CD14-positive monocyte (primary cell): ENCODE measurements at regions not wholly inside any gene's neighbourhood (a gene's known extent, or its start where the extent isn't known, plus 50 kb on each side); places are given as distances from the start of the nearest gene placed in this dataset.

Experiments
- DNase-seq, 3 donors: peaks; one replicate each; pipeline ENCODE4 v3.0.0-alpha.2; 2011 to 2022
- H2AFZ ChIP-seq: 2 replicates; pipeline ENCODE4 v1.6.0; 2012; ENCODE audit warnings: mild to moderate bottlenecking, low read depth, low read length, inconsistent platforms; ENCODE audit not compliant: insufficient read depth, poor library complexity, severe bottlenecking
- H3K27ac ChIP-seq, 2 donors: 1 replicate in 1 of 2; 2 replicates in 1 of 2; pipeline ENCODE4 v1.5.1; 2012 to 2013; ENCODE audit warnings: low read length in 2 of 2, control low read depth in 1 of 2, inconsistent platforms in 1 of 2, low read depth in 1 of 2, mild to moderate bottlenecking in 1 of 2
- H3K27me3 ChIP-seq, 2 donors: one replicate each; pipeline versions ENCODE4 v1.6.0 to v1.6.1; 2011 to 2013; ENCODE audit warnings: low read length in 2 of 2; ENCODE audit not compliant: control insufficient read depth in 2 of 2, insufficient read depth in 2 of 2
- H3K36me3 ChIP-seq, 2 donors: replicated peaks in 1 of 2; 1 replicate in 1 of 2; 2 replicates in 1 of 2; pipeline versions ENCODE4 v1.5.1 to v1.6.1; 2012 to 2013; ENCODE audit warnings: low read length in 2 of 2, control low read depth in 1 of 2, inconsistent platforms in 1 of 2, mild to moderate bottlenecking in 1 of 2; ENCODE audit not compliant: insufficient read depth in 2 of 2, control insufficient read depth in 1 of 2
- H3K4me1 ChIP-seq, 2 donors: 1 replicate in 1 of 2; 2 replicates in 1 of 2; pipeline versions ENCODE4 v1.5.1 to v1.6.1; 2012 to 2013; ENCODE audit warnings: low read length in 2 of 2, control low read depth in 1 of 2, inconsistent platforms in 1 of 2, mild to moderate bottlenecking in 1 of 2, moderate library complexity in 1 of 2; ENCODE audit not compliant: insufficient read depth in 2 of 2, control insufficient read depth in 1 of 2
- H3K4me2 ChIP-seq: replicated peaks from 2 replicates; pipeline ENCODE3; 2012; ENCODE audit warnings: low read length, moderate library complexity, mild to moderate bottlenecking; ENCODE audit not compliant: poor library complexity, severe bottlenecking; ENCODE audit errors: extremely low read depth
- H3K4me3 ChIP-seq, 3 experiments: fragments of 200-600 bp in 1 of 3; sonication (generic) in 1 of 3; replicated peaks in 1 of 3; 1 replicate in 2 of 3; 2 replicates in 1 of 3; pipeline ENCODE4 v1.5.1; 2011 to 2013; ENCODE audit warnings: low read length in 3 of 3, mild to moderate bottlenecking in 3 of 3, control low read depth in 2 of 3, low read depth in 2 of 3, inconsistent platforms in 1 of 3, moderate library complexity in 1 of 3
- H3K79me2 ChIP-seq: 2 replicates; pipeline ENCODE4 v1.6.0; 2012; ENCODE audit warnings: mild to moderate bottlenecking, control low read depth, inconsistent platforms, low read length, moderate library complexity; ENCODE audit not compliant: insufficient read depth
- H3K9ac ChIP-seq: 2 replicates; pipeline ENCODE4 v1.6.0; 2017; ENCODE audit warnings: low read length, mild to moderate bottlenecking; ENCODE audit not compliant: insufficient read depth, poor library complexity, severe bottlenecking
- H3K9me3 ChIP-seq, 2 donors: replicated peaks in 1 of 2; 1 replicate in 1 of 2; 2 replicates in 1 of 2; pipeline versions ENCODE4 v1.5.1 to v1.6.1; 2012 to 2013; ENCODE audit warnings: low read length in 2 of 2, control low read depth in 1 of 2; ENCODE audit not compliant: control insufficient read depth in 1 of 2, insufficient read depth in 1 of 2
- H4K20me1 ChIP-seq: 2 replicates; pipeline ENCODE4 v1.6.0; 2012; ENCODE audit warnings: mild to moderate bottlenecking, low read length, control low read depth, moderate library complexity; ENCODE audit not compliant: insufficient read depth
- H3K27ac Mint-ChIP-seq, 7 donors: one replicate each; pipeline ENCODE4 v1.8.0; 2020; ENCODE audit warnings: mild to moderate bottlenecking in 7 of 7, mixed read lengths in 7 of 7, moderate library complexity in 6 of 7, inconsistent platforms in 2 of 7
- H3K27me3 Mint-ChIP-seq, 3 donors: one replicate each; pipeline ENCODE4 v1.8.0; 2021 to 2022; ENCODE audit warnings: low read depth in 3 of 3, mild to moderate bottlenecking in 3 of 3, mixed read lengths in 3 of 3, moderate library complexity in 3 of 3, inconsistent platforms in 1 of 3
- H3K36me3 Mint-ChIP-seq, 2 donors: one replicate each; pipeline ENCODE4 v1.8.0; 2020; ENCODE audit warnings: mixed read lengths in 2 of 2, inconsistent platforms in 1 of 2, mild to moderate bottlenecking in 1 of 2
- H3K4me1 Mint-ChIP-seq: one replicate; pipeline ENCODE4 v1.8.0; 2020; ENCODE audit warnings: mild to moderate bottlenecking, mixed read lengths
- H3K4me3 Mint-ChIP-seq, 2 donors: one replicate each; pipeline ENCODE4 v1.8.0; 2020; ENCODE audit warnings: mild to moderate bottlenecking in 2 of 2, mixed read lengths in 2 of 2, moderate library complexity in 1 of 2
- H3K9me3 Mint-ChIP-seq, 7 donors: one replicate each; pipeline ENCODE4 v1.8.0; 2020 to 2022; ENCODE audit warnings: mixed read lengths in 7 of 7, mild to moderate bottlenecking in 6 of 7, moderate library complexity in 6 of 7, inconsistent platforms in 2 of 7
- WGBS: methylation state at CpG from one replicate; pipeline ENCODE4 v1.1.5; 2013; ENCODE audit warnings: missing lambda C conversion rate; ENCODE audit not compliant: insufficient coverage; 5-methylcytosine and 5-hydroxymethylcytosine counted together
- intact Hi-C, 2 donors: fragments of 100-400 bp; cut with micrococcal nuclease; formaldehyde crosslinking; loops; one replicate each; pipeline versions ENCODE4 v1.15.0 to v1.15.1; 2023
- TF ChIP-seq, protein P1 (sequence below): fragments of 200-600 bp; IDR thresholded peaks from one replicate; pipeline ENCODE4 v1.8.0; 2022; ENCODE audit warnings: antibody characterized with exemption, mild to moderate bottlenecking

DNA sequence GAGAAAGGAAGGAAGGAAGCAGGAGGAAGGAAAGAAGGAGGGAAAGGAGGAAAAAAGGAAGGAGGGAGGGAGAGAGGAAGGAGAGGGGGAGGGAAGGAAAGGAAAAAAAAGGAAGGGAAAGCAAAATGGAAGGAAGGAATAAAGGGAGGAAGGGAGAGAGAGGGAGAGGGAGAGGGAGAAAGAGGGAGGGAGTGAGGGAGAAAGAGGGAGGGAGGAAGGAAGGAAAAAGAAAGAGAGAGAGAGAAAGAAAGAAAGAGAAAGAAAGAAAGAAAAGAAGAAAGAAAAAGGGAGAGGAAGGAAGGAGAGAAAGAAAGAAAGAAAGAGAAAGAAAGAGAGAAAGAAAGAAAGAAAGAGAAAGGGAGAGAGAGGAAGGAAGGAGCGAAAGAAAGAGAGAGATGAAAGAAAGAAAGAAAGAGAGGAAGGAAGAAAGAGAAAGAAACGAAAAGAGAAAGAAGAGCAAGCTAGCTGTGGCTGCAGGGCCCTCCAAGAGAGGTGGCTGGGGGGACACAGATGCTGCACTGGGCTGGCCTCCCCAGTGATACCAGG, 472.4 kb upstream of the MGMT start:
- no peak overlapping the region for H3K4me3 ChIP-seq
- H2AFZ ChIP-seq = no peak overlapping the region
- H3K27me3 Mint-ChIP-seq = peaks cover 3 to 7% (median 3%) of the 10 kb centered on the region in 3 donors
- DNase-seq = no peak
- no peaks in the 10 kb centered on the region for H3K27me3 ChIP-seq
- no peaks in the 10 kb centered on the region for H3K79me2 ChIP-seq
- no peak overlapping the region for H3K27ac Mint-ChIP-seq
- WGBS = 83% methylated on average over 2 of the region's 2 CpGs
- H3K27ac ChIP-seq = no peak overlapping the region
- no peaks in the 10 kb centered on the region for H4K20me1 ChIP-seq
- peaks cover 0 to 5% (median 0%) of the 10 kb centered on the region in 7 donors for H3K9me3 Mint-ChIP-seq
- no peaks in the 10 kb centered on the region for H3K4me1 Mint-ChIP-seq
- H3K9ac ChIP-seq = no peak overlapping the region
- H3K4me1 ChIP-seq = no peaks in the 10 kb centered on the region
- no peaks in the 10 kb centered on the region for H3K36me3 Mint-ChIP-seq
- H3K36me3 ChIP-seq = no peaks in the 10 kb centered on the region
- H3K4me3 Mint-ChIP-seq = no peak overlapping the region
- intact Hi-C loops = no loop called here
- TF ChIP-seq, protein P1, sequence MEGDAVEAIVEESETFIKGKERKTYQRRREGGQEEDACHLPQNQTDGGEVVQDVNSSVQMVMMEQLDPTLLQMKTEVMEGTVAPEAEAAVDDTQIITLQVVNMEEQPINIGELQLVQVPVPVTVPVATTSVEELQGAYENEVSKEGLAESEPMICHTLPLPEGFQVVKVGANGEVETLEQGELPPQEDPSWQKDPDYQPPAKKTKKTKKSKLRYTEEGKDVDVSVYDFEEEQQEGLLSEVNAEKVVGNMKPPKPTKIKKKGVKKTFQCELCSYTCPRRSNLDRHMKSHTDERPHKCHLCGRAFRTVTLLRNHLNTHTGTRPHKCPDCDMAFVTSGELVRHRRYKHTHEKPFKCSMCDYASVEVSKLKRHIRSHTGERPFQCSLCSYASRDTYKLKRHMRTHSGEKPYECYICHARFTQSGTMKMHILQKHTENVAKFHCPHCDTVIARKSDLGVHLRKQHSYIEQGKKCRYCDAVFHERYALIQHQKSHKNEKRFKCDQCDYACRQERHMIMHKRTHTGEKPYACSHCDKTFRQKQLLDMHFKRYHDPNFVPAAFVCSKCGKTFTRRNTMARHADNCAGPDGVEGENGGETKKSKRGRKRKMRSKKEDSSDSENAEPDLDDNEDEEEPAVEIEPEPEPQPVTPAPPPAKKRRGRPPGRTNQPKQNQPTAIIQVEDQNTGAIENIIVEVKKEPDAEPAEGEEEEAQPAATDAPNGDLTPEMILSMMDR = no peak
- no peaks in the 10 kb centered on the region for H3K9me3 ChIP-seq
- H3K4me2 ChIP-seq = no peak overlapping the region

DNA sequence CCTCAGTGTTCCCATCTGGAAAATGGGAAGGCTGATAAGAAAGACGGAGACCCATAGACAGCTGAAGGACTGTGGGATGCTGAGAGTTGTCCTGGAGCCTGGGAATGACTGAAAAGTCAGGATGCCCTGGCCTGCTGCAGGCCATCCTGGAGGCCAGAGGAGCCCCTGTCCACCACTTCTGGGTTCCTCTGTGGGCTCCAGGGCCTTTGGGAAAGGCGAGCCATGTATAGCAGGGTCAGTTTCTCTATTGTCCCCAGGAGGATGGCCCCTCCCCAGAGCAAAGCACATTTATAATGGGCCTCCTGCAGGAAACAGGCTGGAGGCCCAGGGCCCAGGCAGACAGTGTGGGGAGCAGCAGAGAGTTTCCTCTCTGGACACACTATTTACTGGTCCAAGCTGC, 471.4 kb upstream of the MGMT start:
- Histone ChIP-seq H4K20me1 (no peaks in the 10 kb centered on the region), H3K79me2 (no peaks in the 10 kb centered on the region), H3K4me2 (no peak overlapping the region), H2AFZ (no peak overlapping the region), H3K9ac (no peak overlapping the region), H3K4me3 (no peak overlapping the region), H3K27ac (no peak overlapping the region), H3K4me1 (no peaks in the 10 kb centered on the region), H3K9me3 (no peaks in the 10 kb centered on the region), H3K36me3 (no peaks in the 10 kb centered on the region), H3K27me3 (no peaks in the 10 kb centered on the region)
- Mint-ChIP-seq H3K27me3 (peaks cover 3 to 5% (median 3%) of the 10 kb centered on the region in 3 donors), H3K9me3 (peaks cover 0 to 5% (median 0%) of the 10 kb centered on the region in 7 donors), H3K27ac (no peak overlapping the region), H3K36me3 (no peaks in the 10 kb centered on the region), H3K4me1 (no peaks in the 10 kb centered on the region), H3K4me3 (no peak overlapping the region)
- TF ChIP-seq, protein P1 = no peak
- 83% methylated on average over 1 of the region's 2 CpGs for WGBS
- DNase-seq = no peak
- intact Hi-C loops = no loop called here
